ENCODE measurements at regions not wholly inside any gene's neighbourhood (a gene's known extent, or its start where the extent isn't known, plus 50 kb on each side); places are given as distances from the start of the nearest gene placed in this dataset.

GRCh38 chr2:71277536-71278103 is 50.7 kb upstream of the PAIP2B start:
- peak in 1 of 2 donors; percentile 4 for DNase-seq

GRCh38 chr2:71277147-71277475 is 50.2 kb upstream of the PAIP2B start:
- no peak for DNase-seq

DNA sequence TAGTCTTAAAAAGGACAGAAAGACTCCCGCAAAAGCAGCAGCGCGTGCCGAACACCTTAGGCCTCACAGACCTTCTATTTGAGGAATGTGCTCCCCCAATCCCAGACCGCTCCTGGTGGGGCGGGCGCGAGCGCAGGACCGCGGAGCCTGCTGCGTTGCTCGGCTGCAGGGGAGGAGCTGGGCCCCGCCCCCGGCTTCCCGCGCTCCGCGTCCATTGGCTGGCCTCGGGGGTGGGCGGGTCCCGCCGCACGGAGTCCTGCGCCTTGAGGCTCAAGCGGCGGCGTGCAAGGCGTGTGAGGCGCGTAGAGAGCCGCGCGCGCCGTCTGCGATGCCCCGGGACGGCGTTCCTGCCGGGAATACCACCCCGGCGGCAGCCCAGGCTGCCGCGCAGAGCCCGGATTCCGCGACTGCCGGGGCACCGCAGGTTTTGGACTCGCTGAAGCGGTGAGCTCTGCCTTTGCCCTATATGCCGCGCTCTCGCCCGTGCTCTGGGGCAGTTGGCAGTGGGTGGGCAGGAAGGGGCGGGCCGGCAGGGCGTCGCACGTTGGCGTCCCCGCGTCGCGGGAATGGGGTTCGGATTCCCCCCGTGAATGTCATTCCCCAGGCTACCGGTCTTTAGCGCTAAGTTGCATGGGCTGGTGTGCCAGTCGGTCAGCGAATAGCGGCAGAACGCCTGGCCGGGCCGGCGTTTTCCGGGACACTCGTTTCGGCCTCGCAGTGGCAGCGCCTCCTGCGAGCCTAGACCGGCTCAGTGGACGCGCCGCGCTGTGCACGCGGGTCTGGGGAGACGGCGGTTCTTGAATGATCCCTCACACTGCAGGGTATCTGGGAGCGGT is 49.6 kb upstream of the PAIP2B start:
- DNase-seq, result peak; percentile 88

Measured in stimulated activated CD4-positive, alpha-beta T cell treated with anti-CD3 and anti-CD28 coated beads, Interleukin-2, amount 100 ng/mL, for 48 hours (primary cell).